Left lung (tissue), 4 donors: ENCODE measurements at regions not wholly inside any gene's neighbourhood (a gene's known extent, or its start where the extent isn't known, plus 50 kb on each side); places are given as distances from the start of the nearest gene placed in this dataset.
"Not testable (repeated sequence)": the region's sequence is repeated elsewhere in the genome, so short reads cannot be mapped to it uniquely, and the experiment has no call there.

ENCODE experiments used
- ATAC-seq: fragments of 200-7000 bp; cut with Tn5 transposase; one replicate; pipeline ENCODE4 v1.9.1; 2020; ENCODE audit warnings: moderate library complexity
- DNase-seq, 4 donors: peaks; one replicate each; pipeline ENCODE4 v3.0.0-alpha.2; 2013 to 2020
- H3K27ac ChIP-seq, 2 donors: fragments of 200-600 bp; sonication (generic) in 1 of 2; one replicate each; pipeline versions ENCODE4 v1.5.0 to v1.8.0; 2020 to 2021
- H3K27me3 ChIP-seq, 2 donors: fragments of 200-600 bp; sonication (generic) in 1 of 2; one replicate each; pipeline versions ENCODE4 v1.5.0 to v1.8.0; 2020 to 2021
- H3K36me3 ChIP-seq, 2 donors: fragments of 200-600 bp; sonication (generic) in 1 of 2; one replicate each; pipeline versions ENCODE4 v1.5.0 to v1.8.0; 2020 to 2021
- H3K4me1 ChIP-seq, 2 donors: fragments of 200-600 bp; one replicate each; pipeline ENCODE4 v1.8.0; 2021
- H3K4me3 ChIP-seq, 2 donors: fragments of 200-600 bp; sonication (generic) in 1 of 2; one replicate each; pipeline versions ENCODE4 v1.5.0 to v1.8.0; 2020 to 2021; ENCODE audit warnings: mild to moderate bottlenecking in 1 of 2
- H3K9me3 ChIP-seq, 2 donors: fragments of 200-600 bp; sonication (generic) in 1 of 2; one replicate each; pipeline versions ENCODE4 v1.5.0 to v1.8.0; 2020 to 2021
- intact Hi-C, 2 donors: fragments of 100-400 bp; cut with DNase I; formaldehyde crosslinking; loops; one replicate each; pipeline versions ENCODE4 v1.11.2 to v1.14.2; 2022
- TF ChIP-seq, protein P1 (sequence below), 2 donors: fragments of 200-600 bp; sonication (generic) in 1 of 2; IDR thresholded peaks; one replicate each; pipeline versions ENCODE4 v1.5.0 to v1.8.0; 2021; ENCODE audit warnings: antibody characterized with exemption in 2 of 2
- donor health status: DM: no; HTN: yes; CAD: no.
- donor health status: DM: no; HTN: no; CAD: no.

DNA sequence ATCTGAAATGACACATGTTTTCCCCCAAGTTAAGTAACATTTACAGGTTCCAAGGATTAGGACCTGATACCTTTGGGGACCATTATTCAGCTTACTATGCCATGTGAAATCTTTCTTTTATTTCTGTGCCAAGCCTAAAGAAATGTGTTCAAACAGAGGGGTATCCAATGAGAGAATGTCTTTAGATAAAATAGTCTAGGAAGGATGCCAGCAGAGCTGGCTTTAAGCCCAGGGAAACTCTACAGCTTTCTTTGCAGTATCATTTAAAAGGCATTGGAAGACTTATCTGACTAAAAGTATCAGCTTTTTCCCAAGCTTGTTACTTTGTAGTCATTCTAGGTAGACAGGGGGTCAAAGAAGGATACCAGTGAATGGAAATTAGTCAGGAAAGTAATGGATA lies 860.4 kb downstream of the PLA2G4A start:
- intact Hi-C loops: no loop called here
- no peak for ATAC-seq
- H3K36me3 ChIP-seq: no peaks in the 10 kb centered on the region
- peak in 2 of 4 donors; percentile 63 to 75 for DNase-seq
- TF ChIP-seq, protein P1, sequence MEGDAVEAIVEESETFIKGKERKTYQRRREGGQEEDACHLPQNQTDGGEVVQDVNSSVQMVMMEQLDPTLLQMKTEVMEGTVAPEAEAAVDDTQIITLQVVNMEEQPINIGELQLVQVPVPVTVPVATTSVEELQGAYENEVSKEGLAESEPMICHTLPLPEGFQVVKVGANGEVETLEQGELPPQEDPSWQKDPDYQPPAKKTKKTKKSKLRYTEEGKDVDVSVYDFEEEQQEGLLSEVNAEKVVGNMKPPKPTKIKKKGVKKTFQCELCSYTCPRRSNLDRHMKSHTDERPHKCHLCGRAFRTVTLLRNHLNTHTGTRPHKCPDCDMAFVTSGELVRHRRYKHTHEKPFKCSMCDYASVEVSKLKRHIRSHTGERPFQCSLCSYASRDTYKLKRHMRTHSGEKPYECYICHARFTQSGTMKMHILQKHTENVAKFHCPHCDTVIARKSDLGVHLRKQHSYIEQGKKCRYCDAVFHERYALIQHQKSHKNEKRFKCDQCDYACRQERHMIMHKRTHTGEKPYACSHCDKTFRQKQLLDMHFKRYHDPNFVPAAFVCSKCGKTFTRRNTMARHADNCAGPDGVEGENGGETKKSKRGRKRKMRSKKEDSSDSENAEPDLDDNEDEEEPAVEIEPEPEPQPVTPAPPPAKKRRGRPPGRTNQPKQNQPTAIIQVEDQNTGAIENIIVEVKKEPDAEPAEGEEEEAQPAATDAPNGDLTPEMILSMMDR (IDR thresholded peaks at IDR 0.05): no peak
- H3K4me3 ChIP-seq: no peak overlapping the region
- H3K27ac ChIP-seq: no peak overlapping the region
- H3K4me1 ChIP-seq: no peaks in the 10 kb centered on the region
- peaks cover 0 to 3% of the 10 kb centered on the region in 2 donors for H3K9me3 ChIP-seq
- H3K27me3 ChIP-seq: no peaks in the 10 kb centered on the region

DNA sequence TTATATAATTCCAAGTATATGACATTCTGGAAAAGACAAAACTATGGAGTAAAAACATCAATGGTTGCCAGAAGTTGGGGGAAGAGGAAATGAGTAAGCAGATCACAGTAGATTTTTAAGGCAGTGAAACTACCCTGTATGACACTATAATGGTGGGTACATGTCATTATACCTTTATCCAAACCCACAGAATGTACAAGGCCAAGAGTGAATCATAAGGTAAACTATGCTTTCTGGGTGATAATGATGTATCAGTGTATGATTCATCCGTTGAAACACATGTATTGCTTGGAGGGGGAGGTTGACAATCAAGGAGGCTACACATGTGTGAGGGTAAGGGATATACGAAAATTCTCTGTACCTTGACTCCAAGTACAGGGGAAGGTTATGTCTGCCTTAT lies 862.7 kb downstream of the PLA2G4A start:
- no peak for DNase-seq
- no peaks in the 10 kb centered on the region for H3K27me3 ChIP-seq
- no peak overlapping the region for H3K27ac ChIP-seq
- no peaks in the 10 kb centered on the region for H3K4me1 ChIP-seq
- H3K9me3 ChIP-seq: peaks cover 0 to 3% of the 10 kb centered on the region in 2 donors
- no peaks in the 10 kb centered on the region for H3K36me3 ChIP-seq
- H3K4me3 ChIP-seq: no peak overlapping the region
- intact Hi-C loops: no loop called here
- no peak for ATAC-seq
- TF ChIP-seq, protein P1 (IDR thresholded peaks at IDR 0.05): no peak

DNA sequence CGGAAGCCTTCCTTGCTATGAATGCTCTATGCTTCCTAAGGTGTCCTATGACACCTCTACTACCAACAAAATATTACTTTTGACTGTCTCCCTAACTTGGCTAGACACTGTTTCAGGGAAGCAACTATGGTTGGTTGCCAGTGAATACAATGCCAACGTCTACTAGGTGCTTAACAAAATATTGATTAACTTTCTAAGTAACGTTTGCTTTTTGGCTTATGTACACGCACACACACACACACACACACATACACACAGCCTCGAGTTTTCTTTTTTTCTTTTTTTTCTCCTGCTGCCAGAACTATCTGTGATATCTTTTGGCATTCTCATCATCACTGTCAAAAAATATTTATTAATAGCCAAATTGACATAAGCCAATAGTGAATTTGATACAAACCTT lies 864.0 kb downstream of the PLA2G4A start:
- no peak overlapping the region for H3K4me3 ChIP-seq
- ATAC-seq (no peak), DNase-seq (no peak)
- no peaks in the 10 kb centered on the region for H3K27me3 ChIP-seq
- TF ChIP-seq, protein P1 (IDR thresholded peaks at IDR 0.05): no peak
- intact Hi-C loops: no loop called here
- H3K9me3 ChIP-seq: peaks cover 0 to 3% of the 10 kb centered on the region in 2 donors
- H3K36me3 ChIP-seq: no peaks in the 10 kb centered on the region
- no peaks in the 10 kb centered on the region for H3K4me1 ChIP-seq
- no peak overlapping the region for H3K27ac ChIP-seq

DNA sequence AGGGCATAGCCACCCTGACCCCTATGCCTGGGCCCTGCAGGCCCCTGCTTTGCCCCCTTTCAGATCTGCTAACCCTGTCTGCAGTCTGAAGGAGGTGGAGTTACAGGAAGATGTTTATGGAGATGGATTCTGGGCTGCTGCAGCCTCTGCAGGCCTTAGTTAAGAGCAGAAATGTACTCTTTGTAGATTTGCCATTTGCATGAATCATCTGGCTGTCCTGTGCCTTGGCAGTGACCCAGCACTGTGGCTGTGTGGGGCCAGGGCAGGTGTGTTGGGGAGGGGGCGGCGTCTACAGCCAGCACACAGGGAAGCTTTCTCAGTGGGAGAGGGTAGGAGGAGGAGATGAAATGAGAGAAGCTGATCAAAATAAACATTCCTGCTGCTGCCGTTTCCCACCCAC lies 867.3 kb downstream of the PLA2G4A start:
- TF ChIP-seq, protein P1 (IDR thresholded peaks at IDR 0.05): no peak
- no peak overlapping the region for H3K4me3 ChIP-seq
- H3K27me3 ChIP-seq: no peaks in the 10 kb centered on the region
- no peaks in the 10 kb centered on the region for H3K36me3 ChIP-seq
- no peaks in the 10 kb centered on the region for H3K9me3 ChIP-seq
- ATAC-seq: no peak
- no peak for DNase-seq
- no peak overlapping the region for H3K27ac ChIP-seq
- intact Hi-C loops: no loop called here
- no peaks in the 10 kb centered on the region for H3K4me1 ChIP-seq

DNA sequence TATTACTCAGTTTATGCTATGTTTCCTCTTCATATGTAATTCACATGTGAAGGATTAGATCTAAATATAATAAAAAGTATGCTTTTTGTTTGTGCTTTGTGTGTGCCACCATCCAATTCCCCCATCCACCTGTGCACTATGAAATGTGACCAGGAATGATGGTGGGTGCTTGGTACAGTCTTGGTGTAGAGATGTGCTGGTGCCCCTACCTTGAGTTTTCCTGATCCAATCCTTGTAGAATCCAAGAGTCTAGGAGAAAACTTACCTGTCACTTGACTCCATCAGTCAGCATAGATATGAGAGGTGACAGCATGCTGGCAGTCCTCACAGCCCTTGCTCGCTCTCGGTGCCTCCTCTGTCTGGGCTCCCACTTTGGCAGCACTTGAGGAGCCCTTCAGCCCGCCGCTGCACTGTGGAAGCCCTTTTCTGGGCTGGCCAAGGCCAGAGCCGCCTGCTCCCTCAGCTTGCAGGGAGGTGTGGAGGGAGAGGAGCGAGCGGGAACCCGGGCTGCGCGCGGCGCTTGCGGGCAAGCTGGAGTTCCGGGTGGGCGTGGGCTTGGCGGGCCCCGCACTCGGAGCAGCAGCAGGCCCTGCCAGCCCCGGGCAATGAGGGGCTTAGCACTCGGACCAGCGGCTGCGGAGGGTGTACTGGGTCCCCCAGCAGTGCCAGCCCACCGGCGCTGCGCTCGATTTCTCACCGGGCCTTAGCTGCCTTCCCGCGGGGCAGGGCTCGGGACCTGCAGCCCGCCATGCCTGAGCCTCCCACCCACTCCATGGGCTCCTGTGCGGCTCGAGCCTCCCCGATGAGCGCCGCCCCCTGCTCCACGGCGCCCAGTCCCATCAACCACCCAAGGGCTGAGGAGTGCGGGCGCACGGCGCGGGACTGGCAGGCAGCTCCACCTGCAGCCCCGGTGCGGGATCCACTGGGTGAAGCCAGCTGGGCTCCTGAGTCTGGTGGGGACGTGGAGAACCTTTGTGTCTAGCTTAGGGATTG lies 874.7 kb downstream of the PLA2G4A start:
- intact Hi-C loops, H3K9me3 ChIP-seq, H3K27me3 ChIP-seq, ATAC-seq, H3K4me1 ChIP-seq, H3K36me3 ChIP-seq, H3K4me3 ChIP-seq, H3K27ac ChIP-seq: not testable (repeated sequence)
- DNase-seq: peak in 2 of 4 donors; percentile 27 to 63
